ENCODE measurements at regions not wholly inside any gene's neighbourhood (a gene's known extent, or its start where the extent isn't known, plus 50 kb on each side); places are given as distances from the start of the nearest gene placed in this dataset.

DNA sequence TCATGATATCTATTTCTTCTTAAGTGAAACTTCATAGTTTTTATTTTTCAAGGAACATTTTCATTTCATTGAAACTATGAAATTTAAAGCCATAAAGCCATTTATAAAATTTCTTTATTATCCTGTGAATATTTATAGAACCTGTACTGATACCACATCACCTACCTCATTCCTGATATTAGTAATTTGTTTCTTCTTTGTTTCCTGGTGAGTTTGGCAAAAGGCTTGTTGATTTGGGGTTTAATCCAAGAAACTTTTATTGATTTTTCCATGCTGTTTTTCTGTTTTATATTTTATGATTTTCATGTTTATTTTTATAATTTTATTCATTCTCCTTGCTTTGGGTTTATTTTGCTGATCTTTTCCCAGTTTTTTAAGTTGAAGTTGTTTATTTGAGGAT is 669.4 kb downstream of the NXPH1 start:
- H4K20me1 ChIP-seq (ENCODE audit: insufficient read depth, low read length), result no peaks in the 10 kb centered on the region
- H3K14ac ChIP-seq (replicated peaks; ENCODE audit: low read depth, low read length), result no peak overlapping the region
- in situ Hi-C loops (cut with MboI; ENCODE audit: low sequenced_read_pairs), result no loop called here
- no peak for ATAC-seq (ENCODE audit: low read depth)
- no peak overlapping the region for H3K27ac ChIP-seq (ENCODE audit: insufficient read depth, low read length)
- H3K9me3 ChIP-seq (ENCODE audit: control insufficient read depth, insufficient read depth, low read length), result peaks cover 16% of the 10 kb centered on the region
- dilution Hi-C loops (cut with HindIII; ENCODE audit: low sequenced_read_pairs, unreplicated experiment), result no loop called here
- H3K18ac ChIP-seq (ENCODE audit: low read depth, low read length), result no peak overlapping the region
- no peak overlapping the region for H4K8ac ChIP-seq (ENCODE audit: low read depth in 2 of 2, low read length in 2 of 2)
- H3K79me1 ChIP-seq (ENCODE audit: low read depth in 1 of 2, low read length in 2 of 2), result no peaks in the 10 kb centered on the region
- POLR2A ChIA-PET (ENCODE audit: unreplicated experiment), result no interaction called here
- CTCF ChIA-PET, result no interaction called here
- H2AK5ac ChIP-seq (ENCODE audit: low read depth, low read length), result no peak overlapping the region
- H4K91ac ChIP-seq (ENCODE audit: insufficient read depth, low read depth, low read length), result no peak overlapping the region
- H3K9me1 ChIP-seq (ENCODE audit: insufficient read depth, low read length), result no peaks in the 10 kb centered on the region
- H3K4me3 ChIP-seq (ENCODE audit: insufficient read depth, low read depth, low read length), result no peak overlapping the region
- H3K23ac ChIP-seq (ENCODE audit: low read depth, low read length), result no peak overlapping the region
- intact Hi-C loops (cut with micrococcal nuclease), result no loop called here
- no peaks in the 10 kb centered on the region for H3K4me1 ChIP-seq (ENCODE audit: control insufficient read depth, insufficient read depth, low read length)
- H3K4me2 ChIP-seq (ENCODE audit: low read depth, low read length), result no peak overlapping the region
- H2AK9ac ChIP-seq (replicated peaks; ENCODE audit: low read depth, low read length, poor library complexity), result no peak overlapping the region
- BruUV-seq (replicated peaks), result no TSS peak
- no peak for DNase-seq
- no peak overlapping the region for H2BK120ac ChIP-seq (ENCODE audit: low read depth, low read length)
- TF ChIP-seq MAFK (IDR thresholded peaks at IDR 0.05; ENCODE audit: low read depth, low read length) (no peak), CHD1 (IDR thresholded peaks at IDR 0.05; ENCODE audit: low read depth, low read length) (no peak), NFE2L2 (IDR thresholded peaks at IDR 0.05; ENCODE audit: low read depth, low read length) (no peak), MAZ (IDR thresholded peaks at IDR 0.05; ENCODE audit: borderline replicate concordance, low read depth, low read length) (no peak), SMC3 (IDR thresholded peaks at IDR 0.05; ENCODE audit: low read depth, low read length) (no peak), RCOR1 (IDR thresholded peaks at IDR 0.05; ENCODE audit: insufficient replicate concordance, low read length) (no peak), RAD21 (IDR thresholded peaks at IDR 0.05; ENCODE audit: low read length) (no peak), MXI1 (IDR thresholded peaks at IDR 0.05; ENCODE audit: borderline replicate concordance, low read depth, low read length) (no peak), CEBPB (IDR thresholded peaks at IDR 0.05; ENCODE audit: low read depth, low read length) (no peak), POLR2A (IDR thresholded peaks at IDR 0.05; ENCODE audit: low read depth, low read length) (no peak), BHLHE40 (IDR thresholded peaks at IDR 0.05; ENCODE audit: low read depth, low read length) (no peak), FOS (IDR thresholded peaks at IDR 0.05; ENCODE audit: low read depth, low read length) (no peak), RFX5 (IDR thresholded peaks at IDR 0.05; ENCODE audit: low read depth, low read length) (no peak)
- TF ChIP-seq, protein P1, sequence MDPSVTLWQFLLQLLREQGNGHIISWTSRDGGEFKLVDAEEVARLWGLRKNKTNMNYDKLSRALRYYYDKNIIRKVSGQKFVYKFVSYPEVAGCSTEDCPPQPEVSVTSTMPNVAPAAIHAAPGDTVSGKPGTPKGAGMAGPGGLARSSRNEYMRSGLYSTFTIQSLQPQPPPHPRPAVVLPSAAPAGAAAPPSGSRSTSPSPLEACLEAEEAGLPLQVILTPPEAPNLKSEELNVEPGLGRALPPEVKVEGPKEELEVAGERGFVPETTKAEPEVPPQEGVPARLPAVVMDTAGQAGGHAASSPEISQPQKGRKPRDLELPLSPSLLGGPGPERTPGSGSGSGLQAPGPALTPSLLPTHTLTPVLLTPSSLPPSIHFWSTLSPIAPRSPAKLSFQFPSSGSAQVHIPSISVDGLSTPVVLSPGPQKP (IDR thresholded peaks at IDR 0.05; ENCODE audit: borderline replicate concordance, low read depth, low read length), result no peak
- TF ChIP-seq, protein P2, sequence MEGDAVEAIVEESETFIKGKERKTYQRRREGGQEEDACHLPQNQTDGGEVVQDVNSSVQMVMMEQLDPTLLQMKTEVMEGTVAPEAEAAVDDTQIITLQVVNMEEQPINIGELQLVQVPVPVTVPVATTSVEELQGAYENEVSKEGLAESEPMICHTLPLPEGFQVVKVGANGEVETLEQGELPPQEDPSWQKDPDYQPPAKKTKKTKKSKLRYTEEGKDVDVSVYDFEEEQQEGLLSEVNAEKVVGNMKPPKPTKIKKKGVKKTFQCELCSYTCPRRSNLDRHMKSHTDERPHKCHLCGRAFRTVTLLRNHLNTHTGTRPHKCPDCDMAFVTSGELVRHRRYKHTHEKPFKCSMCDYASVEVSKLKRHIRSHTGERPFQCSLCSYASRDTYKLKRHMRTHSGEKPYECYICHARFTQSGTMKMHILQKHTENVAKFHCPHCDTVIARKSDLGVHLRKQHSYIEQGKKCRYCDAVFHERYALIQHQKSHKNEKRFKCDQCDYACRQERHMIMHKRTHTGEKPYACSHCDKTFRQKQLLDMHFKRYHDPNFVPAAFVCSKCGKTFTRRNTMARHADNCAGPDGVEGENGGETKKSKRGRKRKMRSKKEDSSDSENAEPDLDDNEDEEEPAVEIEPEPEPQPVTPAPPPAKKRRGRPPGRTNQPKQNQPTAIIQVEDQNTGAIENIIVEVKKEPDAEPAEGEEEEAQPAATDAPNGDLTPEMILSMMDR (conservative IDR thresholded peaks at IDR 0.05; ENCODE audit: low read depth, low read length), result no peak
- TF ChIP-seq, protein P3, sequence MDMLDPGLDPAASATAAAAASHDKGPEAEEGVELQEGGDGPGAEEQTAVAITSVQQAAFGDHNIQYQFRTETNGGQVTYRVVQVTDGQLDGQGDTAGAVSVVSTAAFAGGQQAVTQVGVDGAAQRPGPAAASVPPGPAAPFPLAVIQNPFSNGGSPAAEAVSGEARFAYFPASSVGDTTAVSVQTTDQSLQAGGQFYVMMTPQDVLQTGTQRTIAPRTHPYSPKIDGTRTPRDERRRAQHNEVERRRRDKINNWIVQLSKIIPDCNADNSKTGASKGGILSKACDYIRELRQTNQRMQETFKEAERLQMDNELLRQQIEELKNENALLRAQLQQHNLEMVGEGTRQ (IDR thresholded peaks at IDR 0.05; ENCODE audit: low read depth, low read length), result no peak
- no peaks in the 10 kb centered on the region for H3K36me3 ChIP-seq (ENCODE audit: control insufficient read depth, insufficient read depth, low read length)
- no peak overlapping the region for H2BK15ac ChIP-seq (ENCODE audit: low read depth, low read length)
- H3K4ac ChIP-seq (ENCODE audit: low read depth, low read length), result no peak overlapping the region
- no peak overlapping the region for H2BK20ac ChIP-seq (ENCODE audit: low read depth, low read length)
- H2BK5ac ChIP-seq (ENCODE audit: low read depth, low read length, poor library complexity, severe bottlenecking), result no peak overlapping the region
- H3K56ac ChIP-seq (ENCODE audit: extremely low read depth, insufficient read depth, low read length), result no peak overlapping the region
- no peak overlapping the region for H4K5ac ChIP-seq (ENCODE audit: low read depth, low read length)
- no peaks in the 10 kb centered on the region for H3K27me3 ChIP-seq (ENCODE audit: control insufficient read depth, insufficient read depth, low read length)
- H3K9ac ChIP-seq (ENCODE audit: low read depth, low read length), result no peak overlapping the region
- H2AFZ ChIP-seq (replicated peaks; ENCODE audit: low read length, poor library complexity), result no peak overlapping the region

Measured in IMR-90 (cell line).